ENCODE measurements at regions not wholly inside any gene's neighbourhood (a gene's known extent, or its start where the extent isn't known, plus 50 kb on each side); places are given as distances from the start of the nearest gene placed in this dataset.

GRCh38 chr9:26413611-26414010 lies 479.0 kb downstream of the CAAP1 start:
- no peaks in the 10 kb centered on the region for H3K4me1 Mint-ChIP-seq (ENCODE audit: low read depth, unreplicated experiment)
- no peak overlapping the region for H3K4me3 Mint-ChIP-seq (ENCODE audit: unreplicated experiment)

GRCh38 chr9:26412446-26412845 lies 480.2 kb downstream of the CAAP1 start:
- Mint-ChIP-seq H3K27me3 (ENCODE audit: unreplicated experiment) (peaks cover 2% of the 10 kb centered on the region), H3K4me3 (ENCODE audit: unreplicated experiment) (no peak overlapping the region), H3K4me1 (ENCODE audit: low read depth, unreplicated experiment) (no peaks in the 10 kb centered on the region), H3K9me3 (ENCODE audit: unreplicated experiment) (peaks cover 3% of the 10 kb centered on the region), H3K27ac (ENCODE audit: unreplicated experiment) (no peak overlapping the region), H3K36me3 (ENCODE audit: unreplicated experiment) (no peaks in the 10 kb centered on the region)
- TF ChIP-seq CTCF (IDR thresholded peaks at IDR 0.05; ENCODE audit: partially characterized antibody, unreplicated experiment): no peak
- no peak for DNase-seq

More at GRCh38 chr9:26413611-26414010, 479.0 kb downstream of the CAAP1 start:
- no peaks in the 10 kb centered on the region for H3K36me3 Mint-ChIP-seq (ENCODE audit: unreplicated experiment)
- DNase-seq: no peak
- no peak for TF ChIP-seq CTCF (IDR thresholded peaks at IDR 0.05; ENCODE audit: partially characterized antibody, unreplicated experiment)
- H3K27ac Mint-ChIP-seq (ENCODE audit: unreplicated experiment): no peak overlapping the region
- no peaks in the 10 kb centered on the region for H3K9me3 Mint-ChIP-seq (ENCODE audit: unreplicated experiment)
- peaks cover 2% of the 10 kb centered on the region for H3K27me3 Mint-ChIP-seq (ENCODE audit: unreplicated experiment)

- no peaks in the 10 kb centered on the region for H3K36me3 Mint-ChIP-seq (ENCODE audit: unreplicated experiment)
- no peak for TF ChIP-seq CTCF (IDR thresholded peaks at IDR 0.05; ENCODE audit: partially characterized antibody, unreplicated experiment)
- H3K27me3 Mint-ChIP-seq (ENCODE audit: unreplicated experiment): no peaks in the 10 kb centered on the region
- no peak for DNase-seq
- H3K4me3 Mint-ChIP-seq (ENCODE audit: unreplicated experiment): no peak overlapping the region
- no peak overlapping the region for H3K27ac Mint-ChIP-seq (ENCODE audit: unreplicated experiment)
- H3K9me3 Mint-ChIP-seq (ENCODE audit: unreplicated experiment): peaks cover 3% of the 10 kb centered on the region
- no peaks in the 10 kb centered on the region for H3K4me1 Mint-ChIP-seq (ENCODE audit: low read depth, unreplicated experiment)
Measured at GRCh38 chr9:26406676-26407075, 485.9 kb downstream of the CAAP1 start.

- Mint-ChIP-seq H3K4me3 (ENCODE audit: unreplicated experiment) (no peak overlapping the region), H3K4me1 (ENCODE audit: low read depth, unreplicated experiment) (peaks cover 8% of the 10 kb centered on the region), H3K27me3 (ENCODE audit: unreplicated experiment) (no peaks in the 10 kb centered on the region), H3K36me3 (ENCODE audit: unreplicated experiment) (no peaks in the 10 kb centered on the region), H3K9me3 (ENCODE audit: unreplicated experiment) (no peaks in the 10 kb centered on the region), H3K27ac (ENCODE audit: unreplicated experiment) (no peak overlapping the region)
- TF ChIP-seq CTCF (IDR thresholded peaks at IDR 0.05; ENCODE audit: partially characterized antibody, unreplicated experiment): no peak
- no peak for DNase-seq
Measured at GRCh38 chr9:26399556-26399955, 493.0 kb downstream of the CAAP1 start.

DNA sequence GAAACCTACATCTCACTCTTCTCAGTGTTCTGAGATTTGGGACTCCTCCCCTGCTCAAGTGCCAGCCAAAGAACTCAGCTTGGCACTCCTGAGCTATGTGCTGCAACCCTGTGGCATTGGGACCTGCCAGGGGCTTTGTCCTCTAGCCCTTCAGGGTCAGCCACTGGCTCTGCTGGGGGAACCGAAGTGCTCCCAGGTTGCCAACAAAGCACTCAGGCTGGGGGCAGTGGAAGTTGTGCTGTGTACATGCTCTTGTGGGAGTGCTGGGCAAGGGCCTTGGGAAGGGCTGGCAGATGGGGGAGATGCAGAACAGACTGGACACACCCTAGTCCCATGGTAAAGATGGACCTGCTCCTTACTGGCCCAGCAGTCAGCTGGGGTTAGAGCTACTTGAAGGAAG lies 498.6 kb downstream of the CAAP1 start:
- Mint-ChIP-seq H3K27me3 (ENCODE audit: unreplicated experiment) (peaks cover 1% of the 10 kb centered on the region), H3K9me3 (ENCODE audit: unreplicated experiment) (peaks cover 2% of the 10 kb centered on the region), H3K27ac (ENCODE audit: unreplicated experiment) (no peak overlapping the region), H3K4me1 (ENCODE audit: low read depth, unreplicated experiment) (peaks cover 8% of the 10 kb centered on the region), H3K4me3 (ENCODE audit: unreplicated experiment) (no peak overlapping the region), H3K36me3 (ENCODE audit: unreplicated experiment) (no peaks in the 10 kb centered on the region)
- DNase-seq: no peak
- no peak for TF ChIP-seq CTCF (IDR thresholded peaks at IDR 0.05; ENCODE audit: partially characterized antibody, unreplicated experiment)

Measured in glutamatergic neuron (in vitro differentiated cells).